HG03378 (cell line): ENCODE measurements at regions not wholly inside any gene's neighbourhood (a gene's known extent, or its start where the extent isn't known, plus 50 kb on each side); places are given as distances from the start of the nearest gene placed in this dataset.
"Not testable (repeated sequence)": the region's sequence is repeated elsewhere in the genome, so short reads cannot be mapped to it uniquely, and the experiment has no call there.

Source experiments
- ATAC-seq: cut with Tn5 transposase; IDR thresholded peaks from one replicate; pipeline ENCODE4 v1.9.1; 2021; ENCODE audit warnings: mild to moderate bottlenecking, moderate library complexity; ENCODE audit not compliant: unreplicated experiment

DNA sequence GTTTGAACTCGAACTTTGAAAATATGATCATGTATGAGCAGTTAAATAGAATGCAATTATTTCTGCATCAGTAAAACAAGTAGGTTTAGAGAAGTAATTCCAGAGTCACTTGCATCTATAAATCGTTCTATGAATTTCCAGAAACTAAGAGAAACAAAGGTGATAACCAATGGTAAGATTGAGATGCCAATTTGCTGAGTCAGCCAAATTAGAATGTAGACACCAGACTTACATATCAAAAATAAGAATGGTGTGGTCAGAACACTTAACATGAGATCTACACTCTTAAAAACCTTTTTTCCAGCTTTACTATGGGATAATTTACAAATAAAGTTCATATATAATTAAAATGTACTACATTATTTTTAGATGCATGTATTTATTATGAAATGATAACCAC lies 1435.9 kb downstream of the OTOL1 start:
- ATAC-seq, result no peak

DNA sequence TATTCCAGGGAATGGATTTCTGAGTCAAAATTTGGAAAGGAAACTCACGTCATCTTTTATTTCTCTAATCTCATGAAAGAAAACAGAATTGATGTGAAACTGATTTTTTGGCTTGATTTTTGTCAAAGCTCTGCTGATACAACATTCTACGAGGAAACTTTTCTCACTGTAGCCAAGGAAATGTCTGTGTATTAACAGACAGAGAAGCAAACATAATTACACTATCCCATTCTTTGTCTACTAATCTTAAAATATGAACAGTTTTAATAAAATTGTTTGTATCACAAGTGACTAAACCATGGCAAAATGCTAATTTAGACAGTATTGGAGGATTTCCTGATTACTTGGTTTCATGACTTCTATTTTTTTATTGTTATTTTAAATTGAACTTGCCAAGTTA lies 1437.0 kb downstream of the OTOL1 start:
- no peak for ATAC-seq

DNA sequence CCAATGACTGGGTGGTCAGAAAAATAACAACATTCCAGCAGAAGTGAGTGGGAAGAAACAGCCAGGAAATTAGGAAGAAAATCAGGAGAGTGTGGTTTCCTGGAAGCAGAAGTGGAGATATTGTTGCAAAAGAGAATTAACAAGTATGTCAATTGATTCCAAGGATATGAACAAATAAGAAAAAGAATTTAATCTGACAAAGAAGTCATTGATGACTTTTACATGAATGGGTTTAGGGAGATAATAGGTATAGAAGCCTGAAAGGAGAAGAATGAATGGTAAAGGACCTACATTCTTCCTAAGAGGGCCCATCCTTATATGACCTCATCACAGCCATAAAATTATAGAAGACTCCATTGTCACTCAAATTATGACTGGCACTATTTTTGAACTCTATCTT lies 1440.1 kb downstream of the OTOL1 start:
- no peak for ATAC-seq

DNA sequence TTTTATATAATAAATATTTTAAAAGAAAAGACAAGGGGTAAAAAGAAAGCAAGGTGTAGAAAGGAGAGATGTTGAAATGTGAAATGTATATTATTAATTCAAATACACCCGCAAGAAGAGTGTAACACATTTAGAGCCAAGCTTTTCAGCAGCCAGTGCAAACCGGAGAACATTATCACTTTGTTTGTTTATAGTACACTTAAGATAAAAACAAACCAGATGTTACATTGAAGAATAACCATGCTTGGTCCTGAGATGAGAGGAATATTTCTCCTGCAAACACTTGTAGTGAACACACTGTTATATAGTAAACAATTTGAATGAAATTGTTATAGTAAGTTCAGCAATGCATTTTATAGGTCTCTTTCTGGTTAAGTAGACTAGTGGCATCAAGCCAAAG lies 1441.5 kb downstream of the OTOL1 start:
- ATAC-seq, result no peak

DNA sequence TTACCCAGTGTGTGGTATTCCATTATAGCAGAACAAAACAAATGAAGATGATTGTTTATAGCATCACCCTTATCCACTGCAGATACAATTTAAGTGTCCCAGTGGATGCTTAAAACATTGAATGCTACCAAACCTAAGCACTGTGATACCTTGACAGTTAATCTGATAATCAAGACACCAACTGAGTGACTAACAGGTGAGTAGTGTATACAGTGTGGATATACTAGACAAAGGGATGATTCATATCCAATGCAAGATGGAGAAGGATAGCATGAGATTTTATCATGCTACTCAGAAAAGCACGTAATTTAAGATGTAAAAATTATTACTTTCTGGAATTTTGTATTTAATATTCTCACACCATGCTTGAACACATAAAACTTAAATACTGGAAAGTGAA lies 1449.0 kb downstream of the OTOL1 start:
- no peak for ATAC-seq

DNA sequence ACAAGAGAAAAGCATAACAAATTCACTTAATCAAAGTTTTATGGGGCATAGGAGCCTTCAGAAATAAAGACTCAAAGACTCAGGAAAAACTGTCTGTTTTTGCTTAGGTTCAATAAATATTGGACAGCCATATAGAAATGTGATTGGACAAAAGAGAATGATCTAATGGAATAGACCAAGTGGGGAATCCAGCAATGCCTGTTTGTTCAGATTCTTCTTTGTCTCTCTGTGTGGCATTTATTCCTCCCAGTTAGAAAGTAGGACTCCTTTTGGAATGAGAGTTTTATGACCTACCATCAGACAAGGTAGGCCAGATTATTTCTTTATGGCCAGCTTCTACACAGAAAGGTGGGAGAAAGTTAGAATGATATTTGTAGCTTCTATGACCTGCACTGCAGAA lies 1460.1 kb downstream of the OTOL1 start:
- no peak for ATAC-seq

DNA sequence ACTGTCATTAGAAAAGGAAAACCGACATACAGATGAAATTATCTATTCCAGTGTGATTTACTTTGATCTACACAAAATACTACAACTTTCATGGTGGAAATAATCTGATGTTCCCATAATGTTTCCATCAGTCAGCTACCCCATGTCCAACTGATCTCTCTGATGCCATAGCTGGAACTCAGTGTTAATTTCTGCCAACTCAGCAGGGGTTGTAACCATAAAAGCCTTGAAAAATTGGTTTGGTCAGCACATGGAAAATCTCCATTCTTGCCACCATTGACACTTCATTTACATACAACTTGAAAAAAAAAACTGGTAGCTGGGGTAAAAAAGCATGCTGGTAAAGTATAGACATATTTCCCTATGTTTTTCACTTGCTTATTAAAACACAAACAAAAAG lies 1463.7 kb downstream of the OTOL1 start:
- no peak for ATAC-seq

DNA sequence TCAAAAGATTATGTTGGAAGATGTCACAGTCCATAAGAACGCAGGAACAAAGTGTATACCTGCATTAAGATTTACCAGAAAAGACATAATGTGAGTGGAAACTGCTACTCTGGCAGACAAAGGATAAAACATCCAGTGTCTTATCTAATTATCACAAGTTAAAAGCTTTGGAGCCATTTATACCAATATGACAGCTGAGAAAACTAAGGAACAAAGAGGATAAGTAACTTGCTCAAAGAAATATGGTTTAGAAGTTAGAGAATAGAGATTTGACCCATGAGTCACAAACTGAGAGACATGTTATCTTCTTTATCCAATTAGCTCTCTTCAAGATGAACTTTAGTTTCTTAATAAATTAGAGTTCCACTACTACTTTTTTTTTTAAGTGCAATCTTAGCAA lies 1473.7 kb downstream of the OTOL1 start:
- no peak for ATAC-seq

DNA sequence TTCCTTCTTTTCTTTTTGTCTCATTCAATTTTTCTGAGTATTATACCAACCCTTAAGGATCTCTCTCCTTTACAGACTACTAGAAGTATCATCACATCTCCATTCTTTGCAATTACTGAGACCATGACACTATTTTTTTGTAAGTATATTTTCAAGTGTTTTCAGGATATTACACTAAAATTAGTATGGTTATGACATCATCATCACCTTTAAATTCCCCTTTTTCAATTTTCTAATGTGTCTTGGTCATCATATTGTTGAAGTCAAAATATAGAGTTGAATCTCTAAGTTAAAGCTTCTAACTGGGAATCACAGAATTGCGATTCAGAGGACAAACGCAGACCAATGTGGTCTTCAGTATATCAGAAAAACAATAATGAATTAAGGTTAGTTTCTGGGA lies 1475.1 kb downstream of the OTOL1 start:
- no peak for ATAC-seq

DNA sequence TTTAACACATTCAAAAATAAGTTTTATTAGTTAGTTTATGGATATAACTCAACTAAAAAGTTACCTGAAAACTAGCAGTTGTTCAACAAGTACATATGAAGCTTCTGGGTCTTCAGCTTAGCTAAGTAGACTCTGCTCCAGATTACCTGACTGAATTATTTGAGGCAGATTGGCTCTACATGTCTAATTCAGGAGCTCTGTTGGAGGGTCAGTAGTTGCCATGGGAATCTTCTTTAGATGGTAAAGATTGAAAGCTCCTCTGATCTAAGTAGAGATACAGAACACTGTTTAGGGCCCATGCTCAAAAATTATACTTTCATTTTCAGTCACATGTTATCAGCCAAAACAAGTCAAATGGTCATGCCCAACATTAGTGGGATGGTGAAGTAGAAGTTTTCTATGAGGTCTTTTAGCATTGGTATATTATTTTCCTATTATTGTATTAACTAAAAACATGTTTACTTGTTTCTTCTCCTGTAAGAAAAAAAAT lies 1476.9 kb downstream of the OTOL1 start:
- no peak for ATAC-seq

DNA sequence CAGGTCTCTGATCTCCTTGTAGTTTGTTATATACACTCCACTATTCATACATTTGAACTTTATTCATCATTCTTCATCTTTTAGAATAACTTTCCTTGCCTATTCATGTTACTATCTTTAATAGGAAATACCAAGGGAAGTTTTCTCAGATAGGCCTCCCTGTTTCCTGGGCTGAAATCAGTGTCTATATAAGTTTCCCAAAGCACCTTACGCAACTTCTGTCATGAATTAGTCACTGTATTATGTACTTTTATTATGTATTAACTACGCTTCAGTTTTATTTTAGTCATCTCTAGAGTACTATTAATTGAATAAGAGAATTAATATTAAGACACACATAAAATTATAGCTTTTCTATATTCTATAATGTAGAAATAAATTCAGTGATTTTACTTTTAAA lies 1481.5 kb downstream of the OTOL1 start:
- no peak for ATAC-seq

DNA sequence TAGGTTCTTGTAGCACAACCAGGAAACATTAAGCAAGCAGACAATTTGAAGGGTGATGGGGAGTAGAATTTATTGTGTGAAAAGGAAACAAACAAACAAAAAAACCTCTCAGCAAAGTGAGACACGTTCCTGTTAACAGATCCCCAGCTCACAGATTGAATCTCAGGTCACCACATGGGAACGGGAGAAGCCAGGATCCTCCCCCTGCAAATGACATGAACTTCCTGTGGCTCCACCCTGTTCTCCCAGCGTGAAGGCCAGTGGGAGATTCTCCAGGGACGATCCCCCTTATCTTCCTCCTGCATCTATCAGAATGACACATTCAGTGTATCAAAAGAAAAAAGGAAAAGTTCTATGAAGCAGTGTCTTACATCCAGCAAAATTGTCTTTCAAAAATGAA lies 1488.1 kb downstream of the OTOL1 start:
- no peak for ATAC-seq

DNA sequence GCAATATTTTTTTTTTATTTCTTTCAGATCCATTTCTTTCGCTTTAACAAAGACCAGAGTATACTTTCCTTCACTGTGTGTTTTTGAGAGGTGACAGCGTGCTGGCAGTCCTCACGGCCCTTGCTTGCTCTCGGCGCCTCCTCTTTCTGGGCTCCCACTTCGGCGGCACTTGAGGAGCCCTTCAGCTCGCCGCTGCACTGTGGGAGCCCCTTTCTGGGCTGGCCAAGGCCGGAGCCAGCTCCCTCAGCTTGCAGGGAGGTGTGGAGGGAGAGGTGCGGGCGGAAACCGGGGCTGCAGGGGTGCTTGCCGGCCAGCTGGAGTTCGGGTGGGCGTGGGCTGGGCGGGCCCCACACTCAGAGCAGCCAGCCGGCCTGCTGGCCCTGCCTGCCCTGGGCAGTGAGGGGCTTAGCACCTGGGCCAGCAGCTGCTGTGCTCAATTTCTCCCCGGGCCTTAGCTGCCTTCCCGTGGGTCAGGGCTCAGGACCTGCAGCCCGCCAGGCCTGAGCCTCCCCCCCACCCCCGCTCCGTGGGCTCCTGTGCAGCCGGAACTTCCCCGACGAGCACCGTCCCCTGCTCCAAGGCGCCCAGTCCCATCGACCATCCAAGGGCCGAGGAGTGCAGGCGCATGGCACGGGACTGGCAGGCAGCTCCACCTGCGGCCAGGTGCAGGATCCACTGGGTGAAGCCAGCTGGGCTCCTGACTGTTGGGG lies 1490.6 kb downstream of the OTOL1 start:
- not testable (repeated sequence) for ATAC-seq

DNA sequence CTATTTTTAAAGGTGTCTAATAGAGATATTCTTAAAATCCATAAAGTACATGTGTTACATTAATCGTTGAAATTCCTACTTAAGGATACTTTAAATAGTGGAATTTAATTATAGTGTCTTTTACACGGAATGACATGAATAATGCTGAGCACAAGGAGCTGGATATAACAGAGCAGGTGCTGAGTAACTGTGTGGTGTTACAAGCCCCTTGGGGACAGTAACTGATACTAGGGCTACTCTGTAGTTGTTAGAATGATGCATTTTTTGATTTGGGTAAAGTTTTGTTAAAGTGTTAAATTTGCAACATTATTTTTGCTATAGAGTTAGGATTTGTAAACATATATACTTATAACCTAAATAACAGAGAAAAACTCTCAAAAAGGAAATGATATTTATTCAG lies 1496.1 kb downstream of the OTOL1 start:
- ATAC-seq, result no peak

DNA sequence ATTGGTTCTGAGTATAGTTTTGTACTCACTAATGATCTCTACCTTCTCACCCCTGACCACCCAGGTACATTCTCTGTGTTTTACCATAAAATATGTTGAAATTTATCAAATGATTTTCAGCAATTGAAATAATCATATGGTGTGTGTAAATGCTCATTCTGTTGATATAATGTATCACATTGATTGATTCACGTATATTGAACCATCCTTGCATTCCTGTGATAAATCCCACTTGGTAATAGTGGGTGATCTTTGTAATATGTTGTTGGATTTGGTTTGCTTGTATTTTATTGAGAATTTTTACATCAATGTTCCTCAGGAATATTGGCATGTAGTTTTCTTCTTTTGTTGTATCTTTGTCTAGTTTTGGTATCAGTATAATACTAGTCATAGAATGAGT lies 1497.6 kb downstream of the OTOL1 start:
- no peak for ATAC-seq

DNA sequence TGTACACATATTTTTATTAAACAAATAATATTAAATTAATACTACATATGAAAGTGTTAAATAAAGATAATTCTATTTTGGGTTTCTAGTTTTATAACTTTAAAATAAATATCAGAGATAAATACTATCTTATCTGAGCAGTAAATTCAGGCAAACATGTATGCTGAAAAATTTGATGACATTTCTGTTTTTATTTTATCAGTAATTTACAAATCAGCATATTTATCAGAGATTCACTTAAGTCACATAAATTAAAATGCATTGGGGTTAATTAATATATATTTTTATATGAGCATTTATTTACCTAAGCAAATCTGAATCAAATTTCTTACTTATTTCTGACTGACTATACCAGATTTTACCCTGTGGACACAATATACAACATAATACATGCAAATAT lies 1499.8 kb downstream of the OTOL1 start:
- no peak for ATAC-seq

DNA sequence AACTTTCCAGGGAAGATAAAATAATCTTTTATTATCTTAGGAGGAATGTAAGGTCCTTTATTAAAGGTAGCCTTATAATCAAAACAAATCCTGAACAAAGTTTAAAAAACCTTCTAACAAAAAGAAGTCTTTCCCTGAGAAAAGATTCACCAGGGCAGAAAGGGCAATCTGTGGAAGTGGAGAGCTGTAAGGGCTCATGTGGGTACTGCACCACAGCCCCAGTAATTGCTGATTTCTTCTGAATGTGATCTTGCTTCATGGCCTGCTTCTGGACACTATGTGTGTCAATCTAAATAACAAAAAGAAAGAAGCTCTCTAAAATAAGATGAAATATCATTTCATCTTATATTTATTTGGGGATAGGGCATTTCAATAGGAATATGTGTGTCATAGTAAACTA lies 1501.6 kb downstream of the OTOL1 start:
- no peak for ATAC-seq

DNA sequence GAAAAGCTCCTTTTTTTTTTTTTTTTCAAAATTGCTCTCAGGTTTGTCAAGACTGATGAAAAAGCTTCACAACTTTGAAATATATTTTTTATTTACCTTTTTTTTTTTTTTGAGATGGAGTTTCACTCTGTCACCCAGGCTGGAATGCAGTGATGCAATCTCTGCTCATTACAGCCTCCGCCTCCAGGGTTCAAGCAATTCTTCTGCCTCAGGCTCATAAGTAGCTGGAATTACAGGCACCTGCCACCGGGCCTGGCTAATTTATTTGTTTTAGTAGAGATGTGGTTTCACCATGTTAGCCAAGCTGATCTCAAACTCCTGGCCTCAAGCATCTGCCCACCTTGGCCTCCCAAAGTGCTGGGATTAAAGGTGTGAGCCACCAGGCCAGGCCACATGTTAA lies 1515.0 kb downstream of the OTOL1 start:
- ATAC-seq, result no peak

DNA sequence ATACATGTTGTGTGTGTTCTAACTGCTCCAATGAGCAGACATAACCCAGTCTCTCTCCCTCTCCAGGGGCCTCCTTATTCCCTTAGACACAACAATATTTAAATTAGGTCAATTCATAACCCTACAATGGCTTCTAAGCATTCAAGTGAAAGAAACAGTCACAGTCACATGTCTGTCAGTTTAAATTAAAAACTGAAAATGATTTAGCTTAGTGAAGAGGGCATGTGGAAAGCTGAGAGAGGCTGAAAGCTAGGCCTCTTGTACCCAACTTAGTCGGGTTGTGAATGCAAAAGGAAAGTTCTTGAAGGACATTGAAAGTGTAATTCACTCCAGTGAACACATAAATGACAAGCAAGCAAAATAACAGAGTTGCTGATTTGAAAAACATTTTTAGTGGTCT lies 1519.6 kb downstream of the OTOL1 start:
- ATAC-seq, result no peak

DNA sequence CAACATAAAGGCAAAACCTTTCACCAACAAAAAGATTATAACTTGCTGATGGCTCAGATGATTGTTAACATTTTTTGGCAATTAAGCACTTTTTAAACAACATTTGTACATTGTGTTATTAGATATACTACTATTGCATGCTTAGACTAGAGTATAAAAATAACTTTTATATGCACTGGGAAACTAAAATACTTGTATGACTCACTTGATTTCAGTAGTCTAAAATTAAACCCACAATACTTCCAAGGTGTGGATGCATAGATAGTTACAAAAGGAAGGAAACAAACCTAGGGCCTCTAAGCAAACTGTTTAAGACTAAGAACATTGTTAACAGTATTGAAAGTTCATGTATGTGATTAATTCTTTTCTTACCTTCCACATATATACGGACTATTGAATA lies 1521.5 kb downstream of the OTOL1 start:
- ATAC-seq, result no peak

DNA sequence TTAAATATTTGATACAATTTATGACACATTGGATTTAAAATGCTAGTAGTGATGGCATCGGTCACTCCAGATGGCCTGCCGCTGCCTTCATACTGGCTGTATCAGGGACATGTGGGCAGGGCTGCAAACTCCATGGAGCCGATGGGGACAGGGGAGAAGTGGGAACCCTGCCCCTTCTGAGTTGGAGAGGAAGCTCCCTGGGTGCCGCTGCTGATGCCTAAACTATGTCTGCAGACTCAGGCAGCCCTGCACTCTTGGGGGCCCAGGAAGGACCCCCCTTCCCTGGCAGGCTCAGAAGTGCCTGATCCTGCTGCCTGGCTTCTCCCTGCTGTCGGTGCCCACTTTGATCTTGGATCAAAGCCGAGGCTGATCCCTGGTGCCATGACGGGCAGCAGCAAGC lies 1522.1 kb downstream of the OTOL1 start:
- ATAC-seq, result no peak

DNA sequence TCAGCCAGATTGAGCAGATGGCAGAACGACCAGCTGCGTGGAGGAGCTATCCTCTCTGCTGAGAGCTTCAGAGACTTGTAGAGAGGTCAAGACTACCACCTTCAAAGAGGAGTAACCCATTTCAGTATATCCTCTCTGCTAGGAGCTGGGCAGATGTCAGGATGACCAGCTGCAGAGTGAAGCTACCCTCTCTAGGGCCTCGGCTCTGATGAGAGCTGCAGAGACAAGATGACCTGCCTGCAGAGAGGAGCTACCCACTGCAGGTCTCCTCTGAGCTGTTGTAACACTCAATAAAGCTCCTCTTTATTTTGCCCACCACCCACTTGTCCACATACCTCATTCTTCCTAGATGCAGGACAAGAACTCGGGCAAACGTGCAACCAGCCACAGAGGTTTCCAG lies 1522.7 kb downstream of the OTOL1 start:
- ATAC-seq, result no peak

DNA sequence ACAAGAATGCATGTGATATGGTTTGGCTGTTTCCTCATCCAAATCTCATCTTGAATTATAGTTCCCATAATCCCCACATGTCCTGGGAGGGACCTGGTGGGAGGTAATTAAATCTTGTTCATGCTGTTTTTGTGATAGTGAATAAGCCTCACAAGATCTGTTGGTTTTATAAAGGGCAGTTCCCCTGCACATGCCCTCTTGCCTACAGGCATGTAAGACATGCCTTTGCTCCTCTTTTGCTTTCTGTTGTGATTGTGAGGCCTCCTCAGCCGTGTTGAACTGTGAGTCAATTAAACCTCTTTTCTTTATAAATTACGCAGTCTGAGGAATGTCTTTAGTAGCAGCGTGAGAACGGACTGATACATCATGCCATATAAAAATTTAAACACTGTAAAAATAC lies 1537.0 kb downstream of the OTOL1 start:
- ATAC-seq, result no peak
